Lung (tissue), 11 donors: ENCODE measurements at regions not wholly inside any gene's neighbourhood (a gene's known extent, or its start where the extent isn't known, plus 50 kb on each side); places are given as distances from the start of the nearest gene placed in this dataset.

ENCODE experiments used
- ATAC-seq: fragments of 200-7000 bp; cut with Tn5 transposase; one replicate; pipeline ENCODE4 v1.9.1; 2020; ENCODE audit warnings: moderate number of reproducible peaks; ENCODE audit not compliant: insufficient read depth, low FRiP score
- DNase-seq, 3 donors: peaks; one replicate each; pipeline ENCODE4 v3.0.0-alpha.2; 2013 to 2017
- H3K27ac ChIP-seq, 2 donors: one replicate each; pipeline ENCODE4 v1.5.1; 2013; ENCODE audit warnings: mild to moderate bottlenecking in 2 of 2, moderate library complexity in 2 of 2, control low read depth in 1 of 2, inconsistent platforms in 1 of 2, low read depth in 1 of 2, low read length in 1 of 2
- H3K27me3 ChIP-seq, 3 donors: one replicate each; pipeline ENCODE4 v1.5.1; 2013; ENCODE audit warnings: low read length in 2 of 3; ENCODE audit not compliant: control insufficient read depth in 3 of 3, insufficient read depth in 3 of 3
- H3K36me3 ChIP-seq, 4 donors: one replicate each; pipeline ENCODE4 v1.5.1; 2013; ENCODE audit warnings: low read length in 4 of 4, mild to moderate bottlenecking in 1 of 4, moderate library complexity in 1 of 4; ENCODE audit not compliant: control insufficient read depth in 4 of 4, insufficient read depth in 4 of 4
- H3K4me1 ChIP-seq, 5 donors: one replicate each; pipeline ENCODE4 v1.5.1; 2013; ENCODE audit warnings: low read length in 5 of 5, mild to moderate bottlenecking in 2 of 5, moderate library complexity in 1 of 5; ENCODE audit not compliant: control insufficient read depth in 5 of 5, insufficient read depth in 5 of 5
- H3K4me3 ChIP-seq: one replicate; pipeline ENCODE4 v1.5.1; 2013; ENCODE audit warnings: mild to moderate bottlenecking, control low read depth, moderate library complexity
- H3K9ac ChIP-seq, 2 donors: one replicate each; pipeline ENCODE4 v1.5.1; 2013; ENCODE audit warnings: low read length in 2 of 2, control low read depth in 1 of 2; ENCODE audit not compliant: insufficient read depth in 1 of 2
- H3K9me3 ChIP-seq, 4 donors: one replicate each; pipeline ENCODE4 v1.5.1; 2013; ENCODE audit warnings: low read length in 3 of 4, mild to moderate bottlenecking in 1 of 4, moderate library complexity in 1 of 4; ENCODE audit not compliant: control insufficient read depth in 4 of 4, insufficient read depth in 3 of 4
- CTCF ChIP-seq: IDR thresholded peaks from 2 replicates; pipeline ENCODE4 v1.5.1; 2012; ENCODE audit warnings: mild to moderate bottlenecking; ENCODE audit errors: control extremely low read depth, extremely low read depth
- WGBS, 2 donors: extraction: QIAGEN DNeasy Blood & Tissue Kit; methylation state at CpG; one replicate each; pipeline ENCODE4 v1.1.7; 2013; 5-methylcytosine and 5-hydroxymethylcytosine counted together
- donor health status: control.
- donor health status: control.
- donor health status: Bipolar disorder and iron deficiency.
- donor health status: healthy.
- donor health status: DM: yes; HTN: yes; CAD: no.

GRCh38 chr2:193462411-193462810 lies 1267.7 kb upstream of the TMEFF2 start:
- no peak overlapping the region for H3K9ac ChIP-seq
- TF ChIP-seq CTCF, result no peak
- DNase-seq (no peak), ATAC-seq (no peak)
- no peaks in the 10 kb centered on the region for H3K4me1 ChIP-seq
- 83% methylated on average over 2 of the region's 2 CpGs for WGBS, 2 donors
- H3K4me3 ChIP-seq, result no peak overlapping the region
- no peak overlapping the region for H3K27ac ChIP-seq
- H3K36me3 ChIP-seq, result no peaks in the 10 kb centered on the region
- no peaks in the 10 kb centered on the region for H3K9me3 ChIP-seq
- H3K27me3 ChIP-seq, result no peaks in the 10 kb centered on the region

- no peak for TF ChIP-seq CTCF
- ATAC-seq (no peak), DNase-seq (no peak)
- no peaks in the 10 kb centered on the region for H3K36me3 ChIP-seq
- 88 to 91% methylated on average over 2 of the region's 2 CpGs for WGBS, 2 donors
- H3K9ac ChIP-seq, result no peak overlapping the region
- no peaks in the 10 kb centered on the region for H3K9me3 ChIP-seq
- H3K4me1 ChIP-seq, result no peaks in the 10 kb centered on the region
- H3K27ac ChIP-seq, result no peak overlapping the region
- no peak overlapping the region for H3K4me3 ChIP-seq
- H3K27me3 ChIP-seq, result no peaks in the 10 kb centered on the region
Measured at GRCh38 chr2:193461431-193461934, 1266.8 kb upstream of the TMEFF2 start.

GRCh38 chr2:193446967-193447366 lies 1252.2 kb upstream of the TMEFF2 start:
- 91 to 94% methylated on average over 2 of the region's 2 CpGs for WGBS, 2 donors
- Histone ChIP-seq H3K4me3 (no peak overlapping the region), H3K27me3 (no peaks in the 10 kb centered on the region), H3K9ac (no peak overlapping the region), H3K36me3 (no peaks in the 10 kb centered on the region), H3K4me1 (no peaks in the 10 kb centered on the region), H3K27ac (no peak overlapping the region), H3K9me3 (no peaks in the 10 kb centered on the region)
- TF ChIP-seq CTCF, result no peak
- DNase-seq (no peak), ATAC-seq (no peak)

DNA sequence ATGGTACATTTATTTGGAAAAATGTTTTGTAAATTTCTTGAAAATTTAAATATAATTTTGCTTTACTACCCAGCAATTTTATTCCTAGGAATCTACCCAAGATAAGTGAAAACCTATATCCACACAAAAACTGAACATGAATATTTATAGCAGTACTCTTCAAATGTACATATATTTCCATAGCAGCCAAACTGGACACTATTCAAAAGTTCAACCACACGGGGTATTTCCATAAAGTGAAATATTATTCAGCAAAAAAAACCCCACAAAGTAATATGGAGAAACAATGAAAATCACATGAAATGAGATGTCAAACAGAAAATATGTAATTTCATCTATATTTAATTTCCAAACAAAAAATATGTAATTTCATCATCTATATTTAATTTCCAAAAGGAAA lies 1247.6 kb upstream of the TMEFF2 start:
- no peak for ATAC-seq
- 74 to 76% methylated on average over 1 of the region's 1 CpG for WGBS, 2 donors

More for the DNA sequence above, 1247.6 kb upstream of the TMEFF2 start:
- Histone ChIP-seq H3K4me3 (no peak overlapping the region), H3K36me3 (no peaks in the 10 kb centered on the region), H3K27me3 (no peaks in the 10 kb centered on the region), H3K9ac (no peak overlapping the region), H3K27ac (no peak overlapping the region), H3K9me3 (no peaks in the 10 kb centered on the region), H3K4me1 (no peaks in the 10 kb centered on the region)
- DNase-seq, result no peak
- TF ChIP-seq CTCF, result no peak
